HG03521 (cell line): ENCODE measurements at regions not wholly inside any gene's neighbourhood (a gene's known extent, or its start where the extent isn't known, plus 50 kb on each side); places are given as distances from the start of the nearest gene placed in this dataset.
A peak's percentile ranks its signal among the peaks of the same experiment; 100 is the strongest.
"Not testable (repeated sequence)": the region's sequence is repeated elsewhere in the genome, so short reads cannot be mapped to it uniquely, and the experiment has no call there.

Experiments used
- ATAC-seq: cut with Tn5 transposase; IDR thresholded peaks from one replicate; pipeline ENCODE4 v1.9.1; 2021; ENCODE audit warnings: mild to moderate bottlenecking, moderate library complexity; ENCODE audit not compliant: unreplicated experiment

- no peak for ATAC-seq
Measured at GRCh38 chr12:94916663-94917062, 86.8 kb downstream of the NDUFA12 start.

DNA sequence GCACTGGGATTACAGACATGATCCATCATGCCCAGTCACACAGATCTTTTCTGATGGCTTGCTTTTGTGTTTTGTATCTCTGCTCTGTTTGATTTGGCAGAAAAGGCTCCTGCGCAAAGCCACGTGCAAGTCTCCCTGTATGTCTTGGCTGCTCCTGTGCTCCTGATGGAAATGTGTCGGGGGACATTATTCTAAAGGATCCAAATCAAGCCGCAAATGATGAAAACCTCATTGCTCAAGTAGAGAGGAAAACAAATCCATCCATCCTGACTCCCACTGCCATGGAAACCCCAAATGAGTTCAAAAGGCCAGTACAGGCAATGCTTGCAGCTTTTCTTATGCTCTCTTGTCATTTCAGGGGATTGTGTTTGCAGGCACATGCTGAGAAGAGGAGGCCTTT lies 93.8 kb downstream of the NDUFA12 start:
- no peak for ATAC-seq

DNA sequence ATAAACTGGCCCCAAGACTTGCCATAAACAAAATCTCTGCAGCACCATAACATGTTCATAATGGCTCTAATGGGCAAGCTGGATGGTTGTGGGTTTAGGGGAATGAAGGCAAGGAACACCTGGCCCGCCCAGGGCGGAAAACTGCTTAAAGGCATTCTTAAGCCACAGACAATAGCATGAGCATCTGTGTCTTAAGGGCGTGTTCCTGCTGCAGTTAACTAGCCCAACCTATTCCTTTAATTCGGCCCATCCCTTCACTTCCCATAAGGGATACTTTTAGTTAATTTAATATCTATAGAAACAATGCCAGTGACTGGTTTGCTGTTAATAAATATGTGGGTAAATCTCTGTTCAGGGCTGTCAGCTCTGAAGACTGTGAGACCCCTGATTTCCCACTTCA lies 97.7 kb downstream of the NDUFA12 start:
- not testable (repeated sequence) for ATAC-seq

- ATAC-seq = no peak
Measured at GRCh38 chr12:94900496-94900895, 103.0 kb downstream of the NDUFA12 start.

DNA sequence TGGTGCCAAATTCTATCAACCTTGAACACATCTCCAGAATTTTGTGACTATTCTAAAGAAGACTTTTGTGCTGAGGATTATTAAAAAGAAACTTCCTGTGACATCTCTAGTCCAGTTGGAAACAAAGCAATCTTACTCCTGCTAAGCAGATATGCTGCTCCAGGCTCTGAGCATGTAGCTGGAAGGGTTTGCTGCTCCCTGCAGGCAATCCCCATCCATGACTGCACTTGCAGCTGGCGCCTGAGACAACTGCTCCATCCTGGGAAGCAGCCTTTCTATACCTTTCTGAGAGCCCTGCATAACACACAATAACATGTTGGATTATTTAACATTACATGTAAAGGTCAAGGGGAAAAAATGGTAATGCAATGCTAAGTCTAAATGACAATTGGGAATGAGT lies 105.1 kb downstream of the NDUFA12 start:
- ATAC-seq = no peak

GRCh38 chr12:94892544-94893267 lies 110.8 kb downstream of the NDUFA12 start:
- no peak for ATAC-seq

DNA sequence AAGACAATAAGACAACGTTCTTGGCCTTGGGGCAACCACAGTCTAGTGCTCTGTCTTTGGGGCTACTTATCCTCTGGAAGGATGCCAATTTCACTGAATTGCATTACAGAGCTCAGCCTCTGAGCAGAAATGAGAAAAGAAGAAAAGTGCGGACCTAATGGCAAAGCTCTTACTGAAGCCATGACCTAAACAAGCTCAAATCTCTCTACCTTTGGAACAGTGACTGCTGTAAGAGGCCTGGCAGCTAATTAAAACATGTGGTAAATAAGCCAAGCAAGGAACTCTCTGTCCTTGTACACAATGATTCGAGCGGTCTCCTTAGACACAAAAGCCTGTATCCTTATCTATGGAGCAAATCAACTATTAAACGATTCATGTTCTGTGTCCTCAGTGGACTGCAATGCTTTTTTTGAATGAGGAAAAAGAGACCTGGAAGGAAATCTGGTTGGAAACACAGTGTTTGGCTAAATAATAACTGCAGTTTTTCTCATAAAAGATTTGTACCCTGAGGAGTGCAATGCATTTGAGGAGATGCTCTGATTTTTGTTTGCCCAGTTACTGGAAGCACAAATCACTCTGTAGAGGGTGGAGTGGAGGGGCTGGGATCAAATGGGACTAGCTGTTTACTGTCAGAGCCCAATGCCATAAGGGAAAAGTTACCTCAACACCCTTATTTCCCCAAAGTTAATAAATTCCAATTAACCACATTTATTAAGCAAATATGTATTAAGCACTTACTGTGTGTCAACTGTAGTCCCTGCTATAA lies 113.9 kb downstream of the NDUFA12 start:
- ATAC-seq = no peak

DNA sequence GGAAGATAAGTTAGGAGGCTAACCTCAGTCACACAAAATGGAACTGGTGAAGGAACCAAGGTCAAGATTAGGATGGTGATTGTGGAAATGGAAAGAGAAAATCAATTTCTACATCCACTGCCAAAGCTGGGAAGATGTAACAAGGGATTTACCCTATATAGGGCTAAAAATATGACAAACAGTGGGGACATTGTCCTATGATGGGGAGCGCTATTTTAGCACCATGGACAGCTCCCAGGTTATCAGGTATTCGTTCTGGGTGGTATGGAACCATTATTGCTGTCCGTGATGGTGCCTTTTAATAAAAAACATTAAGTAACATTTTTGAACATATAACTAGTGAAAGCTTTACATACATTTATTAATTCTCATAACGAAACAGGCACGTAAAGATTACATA lies 124.0 kb downstream of the NDUFA12 start:
- ATAC-seq = no peak

GRCh38 chr12:94875525-94875924 lies 128.0 kb downstream of the NDUFA12 start:
- ATAC-seq = peak; percentile 36

DNA sequence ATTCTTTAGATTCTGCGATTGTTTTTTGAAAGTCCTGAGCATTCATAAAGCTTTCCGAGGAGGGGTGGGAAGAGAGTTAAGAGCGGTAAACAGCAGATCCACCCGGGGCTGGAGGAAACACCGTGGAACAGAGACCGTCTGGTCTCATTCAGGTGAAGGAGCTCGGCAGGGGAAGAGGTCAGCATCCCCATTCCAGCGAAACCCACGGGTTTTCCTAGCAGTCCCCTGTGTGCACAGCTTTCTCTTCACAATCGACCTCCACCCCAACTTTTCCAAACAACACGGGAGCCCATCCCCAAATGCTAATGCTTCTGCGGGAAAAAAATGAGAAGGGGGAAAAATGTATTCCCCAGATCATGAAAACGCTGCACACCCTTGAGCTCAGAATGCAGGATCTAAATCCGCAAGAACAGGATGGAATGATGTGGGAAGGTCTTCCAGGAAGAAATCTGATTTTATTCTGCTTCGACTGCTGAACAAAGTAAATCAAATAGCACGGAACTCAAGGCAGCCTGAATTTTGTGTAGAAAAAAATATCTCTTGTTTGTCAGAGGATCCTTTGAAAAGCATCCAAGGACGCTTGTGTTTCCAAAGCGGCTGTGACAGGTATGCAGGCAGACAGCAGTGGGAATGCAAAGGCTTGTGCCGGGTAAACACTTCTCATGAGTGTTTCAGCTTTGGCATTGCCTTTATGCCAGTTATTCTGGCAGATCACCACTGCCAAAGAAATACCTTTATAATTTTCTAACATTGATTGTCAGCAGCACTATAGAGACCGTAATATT lies 128.8 kb downstream of the NDUFA12 start:
- ATAC-seq = no peak

- ATAC-seq = no peak
Measured at GRCh38 chr12:94873734-94874517, 129.6 kb downstream of the NDUFA12 start.

DNA sequence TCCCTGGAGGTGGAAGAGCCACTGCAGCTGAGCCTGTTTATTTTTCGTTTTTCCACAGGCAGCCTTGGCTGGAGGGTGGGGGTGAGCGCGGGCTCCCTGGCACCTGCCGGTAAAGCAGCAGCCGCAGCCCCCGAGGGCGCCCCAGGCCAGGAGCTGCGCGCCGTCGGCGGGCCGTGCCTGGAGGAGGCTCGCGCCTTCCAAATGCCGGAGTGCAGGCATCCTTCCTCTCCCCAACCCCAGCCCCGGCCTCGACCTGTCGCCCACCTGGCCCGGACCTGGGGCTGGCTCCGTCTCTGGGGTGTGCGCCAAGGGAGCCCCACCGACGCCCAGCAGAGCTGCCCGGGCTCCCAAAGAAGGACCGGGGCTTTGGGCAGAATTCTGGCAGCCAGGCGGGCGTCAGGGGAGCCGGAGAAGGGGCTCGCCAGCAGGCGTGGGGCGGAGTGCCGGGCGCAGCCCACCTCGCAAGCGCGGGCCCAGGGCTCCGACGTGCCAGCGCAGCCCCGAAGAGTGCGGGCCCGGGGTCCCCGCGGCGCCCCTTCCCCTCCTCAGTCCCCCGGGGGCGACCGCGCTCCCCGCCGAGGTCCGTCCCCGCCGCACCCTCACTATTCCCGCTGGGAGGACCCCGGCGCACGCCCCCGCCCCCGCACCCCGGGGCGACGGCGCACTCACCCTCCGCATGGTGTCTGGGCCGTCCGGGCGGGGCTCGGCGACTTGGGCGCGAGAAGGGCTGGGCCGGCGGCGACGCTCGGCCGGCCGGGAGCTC lies 130.3 kb downstream of the NDUFA12 start:
- peak; percentile 73 for ATAC-seq

- no peak for ATAC-seq
Measured at GRCh38 chr12:94872671-94872970, 130.9 kb downstream of the NDUFA12 start.

DNA sequence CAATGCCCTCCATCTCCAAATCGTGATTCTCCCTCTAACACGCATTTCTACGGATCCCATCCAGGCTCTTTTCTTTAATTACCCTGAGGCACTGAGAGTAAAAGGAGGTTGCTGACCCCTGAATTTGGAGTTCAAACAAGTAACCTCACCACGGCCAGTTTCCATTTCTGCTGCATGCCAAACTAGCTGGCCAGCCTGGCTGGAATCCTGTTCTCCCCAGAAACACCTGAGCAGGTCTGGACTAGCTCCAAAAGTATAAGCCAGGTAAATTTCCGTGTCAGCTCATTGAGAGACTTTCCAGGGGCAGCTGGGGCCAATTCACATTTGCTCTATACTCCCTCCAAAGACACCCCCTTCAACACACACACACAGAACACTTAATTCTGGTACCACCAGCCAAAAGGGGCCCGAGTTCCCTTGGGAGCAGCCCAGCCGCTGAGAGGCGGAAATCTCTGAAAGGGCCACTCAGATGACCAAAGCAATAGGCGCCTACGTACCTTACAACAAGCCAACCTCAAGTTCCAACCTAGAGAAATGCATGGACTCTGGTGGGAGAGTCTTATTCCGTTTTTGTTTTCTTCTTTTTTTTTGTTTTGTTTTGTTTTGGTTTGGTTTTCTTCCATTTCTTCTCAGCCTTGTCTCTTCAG lies 131.4 kb downstream of the NDUFA12 start:
- ATAC-seq = no peak

- ATAC-seq = no peak
Measured at GRCh38 chr12:94870511-94870910, 133.0 kb downstream of the NDUFA12 start.

- no peak for ATAC-seq
Measured at GRCh38 chr12:94868161-94868560, 135.3 kb downstream of the NDUFA12 start.

GRCh38 chr12:94867066-94867855 lies 136.2 kb downstream of the NDUFA12 start:
- no peak for ATAC-seq

DNA sequence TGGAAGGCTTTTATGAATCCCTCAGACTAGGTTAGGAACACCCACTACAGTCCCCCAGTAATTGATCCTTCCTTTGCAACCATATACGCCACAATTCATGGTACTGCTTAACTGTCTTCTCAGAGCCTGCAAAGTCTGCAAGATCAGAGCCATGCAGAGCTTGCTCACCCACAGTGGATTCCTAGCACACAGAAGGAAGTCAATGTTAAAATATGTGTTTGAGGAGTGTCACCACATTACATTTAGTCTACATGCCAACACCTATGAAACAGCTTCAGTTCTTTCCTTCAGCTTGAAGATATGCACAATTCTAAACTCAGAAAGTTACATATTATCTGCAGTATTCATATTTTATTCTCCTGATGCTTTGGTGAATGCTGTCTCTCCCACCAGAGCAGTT lies 138.5 kb downstream of the NDUFA12 start:
- no peak for ATAC-seq
